Caco-2 (cell line): ENCODE measurements at regions not wholly inside any gene's neighbourhood (a gene's known extent, or its start where the extent isn't known, plus 50 kb on each side); places are given as distances from the start of the nearest gene placed in this dataset.

Source experiments
- BruUV-seq: library from RNA; stranded (reverse); fragments of 400-500 nt; replicated peaks from 2 replicates; lab custom pipeline; 2021; lab: Mats Ljungman, UMichigan
- CTCF ChIA-PET: fragments of 300-600 bp; sonication (Branson Sonifier 250); formaldehyde crosslinking; loops from one replicate; lab custom pipeline; 2022; ENCODE audit warnings: antibody characterized with exemption; lab: Charles Lee
- POLR2A ChIA-PET: fragments of 300-600 bp; sonication (Branson Sonifier 250); formaldehyde crosslinking; loops from one replicate; lab custom pipeline; 2022; ENCODE audit warnings: antibody characterized with exemption; lab: Charles Lee
- DNase-seq, 2 experiments: peaks; one replicate each; pipeline versions ENCODE4 v3.0.0 to v3.0.0-alpha.2; 2020 to 2022
- H3K27me3 ChIP-seq: replicated peaks from 2 replicates; pipeline ENCODE4 v1.6.0; 2011; ENCODE audit warnings: low read length; ENCODE audit not compliant: control insufficient read depth, insufficient read depth
- H3K36me3 ChIP-seq: 2 replicates; pipeline ENCODE4 v1.5.1; 2011; ENCODE audit warnings: low read length; ENCODE audit not compliant: control insufficient read depth, insufficient read depth
- H3K4me1 ChIP-seq: fragments of 250-450 bp; sonication (Bioruptor Pico); 2 replicates; pipeline ENCODE4 v1.5.1; 2020; ENCODE audit warnings: mild to moderate bottlenecking
- H3K4me3 ChIP-seq: 2 replicates; pipeline ENCODE4 v1.5.1; 2011; ENCODE audit warnings: low read depth, mild to moderate bottlenecking, control low read depth, low read length
- H3K9me3 ChIP-seq: fragments of 250-450 bp; sonication (Bioruptor Pico); 2 replicates; pipeline ENCODE4 v1.5.1; 2020; ENCODE audit warnings: mild to moderate bottlenecking, moderate library complexity
- H3K27ac Mint-ChIP-seq: one replicate; pipeline ENCODE4 v1.8.0; 2022; ENCODE audit warnings: mixed read lengths; ENCODE audit not compliant: unreplicated experiment
- H3K27me3 Mint-ChIP-seq: one replicate; pipeline ENCODE4 v1.8.0; 2022; ENCODE audit warnings: mixed read lengths; ENCODE audit not compliant: insufficient read depth, unreplicated experiment
- H3K36me3 Mint-ChIP-seq: one replicate; pipeline ENCODE4 v1.8.0; 2022; ENCODE audit warnings: mild to moderate bottlenecking, mixed read lengths; ENCODE audit not compliant: insufficient read depth, unreplicated experiment
- H3K4me1 Mint-ChIP-seq: one replicate; pipeline ENCODE4 v1.8.0; 2022; ENCODE audit warnings: low read depth, mixed read lengths; ENCODE audit not compliant: unreplicated experiment
- H3K4me3 Mint-ChIP-seq: one replicate; pipeline ENCODE4 v1.8.0; 2022; ENCODE audit warnings: mild to moderate bottlenecking, moderate library complexity, mixed read lengths; ENCODE audit not compliant: unreplicated experiment
- H3K9me3 Mint-ChIP-seq: one replicate; pipeline ENCODE4 v1.8.0; 2022; ENCODE audit warnings: mixed read lengths; ENCODE audit not compliant: unreplicated experiment
- intact Hi-C: fragments of 100-400 bp; cut with micrococcal nuclease; formaldehyde crosslinking; loops from one replicate; pipeline ENCODE4 v1.10.0; 2022; ENCODE audit not compliant: unreplicated experiment
- TF ChIP-seq, protein P1 (sequence below), 2 experiments: fragments of 200-600 bp in 1 of 2; IDR thresholded peaks; 1 replicate in 1 of 2; 2 replicates in 1 of 2; pipeline versions ENCODE4 v1.5.1 to v1.8.0; 2011 to 2022; ENCODE audit warnings: antibody characterized with exemption in 1 of 2, control low read depth in 1 of 2, inconsistent platforms in 1 of 2, low read depth in 1 of 2, low read length in 1 of 2, mild to moderate bottlenecking in 1 of 2, moderate library complexity in 1 of 2; ENCODE audit not compliant: insufficient read depth in 1 of 2, severe bottlenecking in 1 of 2, unreplicated experiment in 1 of 2

DNA sequence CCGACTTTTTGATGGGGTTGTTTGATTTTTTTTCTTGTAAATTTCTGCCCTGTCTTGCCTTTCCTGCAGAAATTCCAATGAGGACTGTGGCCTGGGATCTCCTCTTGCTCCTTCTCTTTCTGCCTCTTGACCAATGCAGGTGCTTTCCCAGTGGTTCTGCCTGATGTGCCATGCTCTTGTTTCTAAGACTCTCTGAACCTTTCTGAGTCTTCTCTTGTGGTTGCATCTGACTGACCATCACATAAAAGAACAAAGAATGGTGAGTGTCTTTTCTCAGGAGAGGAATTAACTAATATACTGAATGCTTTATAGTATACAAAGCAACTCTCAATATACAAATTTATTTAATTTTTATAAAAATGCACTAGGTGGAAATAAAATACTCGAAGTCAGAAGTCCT is 424.6 kb downstream of the TRIB2 start:
- H3K4me3 ChIP-seq = no peak overlapping the region
- no peaks in the 10 kb centered on the region for H3K4me1 ChIP-seq
- Mint-ChIP-seq H3K36me3 (no peaks in the 10 kb centered on the region), H3K4me1 (no peaks in the 10 kb centered on the region), H3K4me3 (no peak overlapping the region), H3K9me3 (no peaks in the 10 kb centered on the region), H3K27me3 (no peaks in the 10 kb centered on the region), H3K27ac (no peak overlapping the region)
- H3K36me3 ChIP-seq = no peaks in the 10 kb centered on the region
- no peaks in the 10 kb centered on the region for H3K27me3 ChIP-seq
- TF ChIP-seq, protein P1, sequence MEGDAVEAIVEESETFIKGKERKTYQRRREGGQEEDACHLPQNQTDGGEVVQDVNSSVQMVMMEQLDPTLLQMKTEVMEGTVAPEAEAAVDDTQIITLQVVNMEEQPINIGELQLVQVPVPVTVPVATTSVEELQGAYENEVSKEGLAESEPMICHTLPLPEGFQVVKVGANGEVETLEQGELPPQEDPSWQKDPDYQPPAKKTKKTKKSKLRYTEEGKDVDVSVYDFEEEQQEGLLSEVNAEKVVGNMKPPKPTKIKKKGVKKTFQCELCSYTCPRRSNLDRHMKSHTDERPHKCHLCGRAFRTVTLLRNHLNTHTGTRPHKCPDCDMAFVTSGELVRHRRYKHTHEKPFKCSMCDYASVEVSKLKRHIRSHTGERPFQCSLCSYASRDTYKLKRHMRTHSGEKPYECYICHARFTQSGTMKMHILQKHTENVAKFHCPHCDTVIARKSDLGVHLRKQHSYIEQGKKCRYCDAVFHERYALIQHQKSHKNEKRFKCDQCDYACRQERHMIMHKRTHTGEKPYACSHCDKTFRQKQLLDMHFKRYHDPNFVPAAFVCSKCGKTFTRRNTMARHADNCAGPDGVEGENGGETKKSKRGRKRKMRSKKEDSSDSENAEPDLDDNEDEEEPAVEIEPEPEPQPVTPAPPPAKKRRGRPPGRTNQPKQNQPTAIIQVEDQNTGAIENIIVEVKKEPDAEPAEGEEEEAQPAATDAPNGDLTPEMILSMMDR (IDR thresholded peaks at IDR 0.05; ENCODE audit: insufficient read depth in 1 of 2, low read depth in 1 of 2, low read length in 1 of 2, severe bottlenecking in 1 of 2, unreplicated experiment in 1 of 2) = no peak
- ChIA-PET CTCF (no interaction called here), POLR2A (no interaction called here)
- no TSS peak for BruUV-seq
- intact Hi-C loops = no loop called here
- DNase-seq = no peak
- H3K9me3 ChIP-seq = no peaks in the 10 kb centered on the region

DNA sequence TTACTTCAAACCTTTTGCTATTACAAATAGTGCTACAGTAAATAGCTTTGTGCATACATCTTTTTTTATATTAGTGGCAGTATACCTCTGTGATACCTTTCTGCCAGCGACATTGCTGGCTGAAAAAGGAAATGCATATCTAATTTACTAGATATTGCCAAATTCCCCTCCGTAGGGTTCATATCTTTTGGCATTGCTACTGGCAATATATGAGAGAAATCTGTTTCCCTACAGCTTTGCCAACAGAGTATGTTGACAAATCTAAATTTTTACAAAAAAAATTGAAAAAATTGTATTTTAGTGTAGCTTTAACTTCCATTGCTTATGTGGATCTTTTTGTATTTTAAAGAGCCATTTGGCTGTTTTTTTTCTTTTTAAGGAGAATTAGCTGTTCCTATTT is 426.7 kb downstream of the TRIB2 start:
- no TSS peak for BruUV-seq
- Mint-ChIP-seq H3K9me3 (no peaks in the 10 kb centered on the region), H3K4me1 (no peaks in the 10 kb centered on the region), H3K4me3 (no peak overlapping the region), H3K36me3 (no peaks in the 10 kb centered on the region), H3K27ac (no peak overlapping the region), H3K27me3 (no peaks in the 10 kb centered on the region)
- intact Hi-C loops = no loop called here
- Histone ChIP-seq H3K36me3 (no peaks in the 10 kb centered on the region), H3K4me3 (no peak overlapping the region), H3K4me1 (no peaks in the 10 kb centered on the region), H3K9me3 (no peaks in the 10 kb centered on the region), H3K27me3 (no peaks in the 10 kb centered on the region)
- ChIA-PET POLR2A (no interaction called here), CTCF (no interaction called here)
- TF ChIP-seq, protein P1 (IDR thresholded peaks at IDR 0.05; ENCODE audit: insufficient read depth in 1 of 2, low read depth in 1 of 2, low read length in 1 of 2, severe bottlenecking in 1 of 2, unreplicated experiment in 1 of 2) = no peak
- DNase-seq = no peak

DNA sequence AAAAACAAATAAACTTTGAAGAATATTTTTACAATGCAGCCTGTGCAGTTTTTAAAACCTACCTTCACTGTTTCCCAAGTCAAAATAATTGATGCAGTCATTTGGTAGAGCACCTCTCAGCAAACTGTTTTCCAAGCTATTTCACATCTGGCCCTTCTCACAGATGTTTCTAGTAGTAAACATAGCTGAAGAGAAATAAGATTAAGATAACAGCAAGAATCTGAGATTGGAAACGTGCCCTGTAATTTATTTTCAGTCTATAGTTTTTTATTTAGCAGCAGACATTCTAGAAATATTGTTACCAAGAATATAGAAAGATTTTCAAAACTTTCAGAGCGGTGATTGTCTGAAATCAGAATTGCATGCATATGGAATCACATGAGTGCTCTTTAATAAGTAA is 440.2 kb downstream of the TRIB2 start:
- H3K36me3 Mint-ChIP-seq = no peaks in the 10 kb centered on the region
- intact Hi-C loops = no loop called here
- no peaks in the 10 kb centered on the region for H3K9me3 Mint-ChIP-seq
- no peak overlapping the region for H3K27ac Mint-ChIP-seq
- Histone ChIP-seq H3K36me3 (no peaks in the 10 kb centered on the region), H3K4me1 (no peaks in the 10 kb centered on the region), H3K9me3 (no peaks in the 10 kb centered on the region), H3K4me3 (no peak overlapping the region), H3K27me3 (no peaks in the 10 kb centered on the region)
- CTCF ChIA-PET = no interaction called here
- DNase-seq = no peak
- POLR2A ChIA-PET = no interaction called here
- H3K4me1 Mint-ChIP-seq = no peaks in the 10 kb centered on the region
- no TSS peak for BruUV-seq
- TF ChIP-seq, protein P1 (IDR thresholded peaks at IDR 0.05; ENCODE audit: insufficient read depth in 1 of 2, low read depth in 1 of 2, low read length in 1 of 2, severe bottlenecking in 1 of 2, unreplicated experiment in 1 of 2) = no peak
- H3K27me3 Mint-ChIP-seq = peaks cover 7% of the 10 kb centered on the region
- no peak overlapping the region for H3K4me3 Mint-ChIP-seq
